Choroid plexus epithelial cell (primary cell): ENCODE measurements at regions not wholly inside any gene's neighbourhood (a gene's known extent, or its start where the extent isn't known, plus 50 kb on each side); places are given as distances from the start of the nearest gene placed in this dataset.
A peak's percentile ranks its signal among the peaks of the same experiment; 100 is the strongest.

Source experiments
- DNase-seq: peaks from one replicate; pipeline ENCODE4 v3.0.0-alpha.2; 2010; ENCODE audit warnings: low read depth
- H3K4me3 ChIP-seq: 2 replicates; pipeline ENCODE4 v1.5.1; 2011; ENCODE audit warnings: low read depth, mild to moderate bottlenecking, control low read depth, low read length, moderate library complexity
- CTCF ChIP-seq: conservative IDR thresholded peaks from 2 replicates; pipeline ENCODE4 v1.5.1; 2011; ENCODE audit warnings: low read depth, mild to moderate bottlenecking, control low read depth, inconsistent platforms, low read length, moderate library complexity

- no peak for TF ChIP-seq CTCF
Measured at GRCh38 chr6:117169064-117169665, 96.2 kb upstream of the VGLL2 start.

DNA sequence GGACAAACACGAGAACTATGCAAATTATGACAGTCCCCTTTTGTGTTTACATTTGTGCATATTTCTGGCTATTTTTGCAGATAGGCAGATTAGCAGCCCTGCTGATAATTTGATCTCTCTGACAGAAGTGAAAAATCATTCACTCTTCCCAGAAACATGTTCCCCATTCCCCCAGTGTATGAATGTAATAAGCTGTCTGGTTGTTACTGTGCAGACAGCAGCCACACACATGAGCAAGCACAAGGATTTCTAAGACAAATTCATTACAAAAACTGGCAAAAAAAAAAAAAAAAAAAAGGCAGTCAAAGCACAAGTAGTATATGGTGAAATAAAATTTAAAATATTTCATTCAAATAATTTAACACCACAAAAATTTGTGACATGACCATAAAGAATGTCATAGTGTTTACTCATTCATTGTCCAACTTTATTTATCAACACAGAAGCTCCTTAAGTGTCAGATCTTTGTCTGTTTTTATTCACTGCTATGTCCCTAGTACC, 95.5 kb upstream of the VGLL2 start:
- TF ChIP-seq CTCF: no peak
- no peak for DNase-seq
- no peak overlapping the region for H3K4me3 ChIP-seq

More at GRCh38 chr6:117169064-117169665, 96.2 kb upstream of the VGLL2 start:
- no peak overlapping the region for H3K4me3 ChIP-seq
- no peak for DNase-seq

- TF ChIP-seq CTCF: no peak
- DNase-seq: no peak
- no peak overlapping the region for H3K4me3 ChIP-seq
Measured at GRCh38 chr6:117174835-117175360, 90.5 kb upstream of the VGLL2 start.

GRCh38 chr6:117188627-117189201, 76.6 kb upstream of the VGLL2 start:
- peak; percentile 52 for TF ChIP-seq CTCF
- H3K4me3 ChIP-seq: no peak overlapping the region
- peak; percentile 12 for DNase-seq

DNA sequence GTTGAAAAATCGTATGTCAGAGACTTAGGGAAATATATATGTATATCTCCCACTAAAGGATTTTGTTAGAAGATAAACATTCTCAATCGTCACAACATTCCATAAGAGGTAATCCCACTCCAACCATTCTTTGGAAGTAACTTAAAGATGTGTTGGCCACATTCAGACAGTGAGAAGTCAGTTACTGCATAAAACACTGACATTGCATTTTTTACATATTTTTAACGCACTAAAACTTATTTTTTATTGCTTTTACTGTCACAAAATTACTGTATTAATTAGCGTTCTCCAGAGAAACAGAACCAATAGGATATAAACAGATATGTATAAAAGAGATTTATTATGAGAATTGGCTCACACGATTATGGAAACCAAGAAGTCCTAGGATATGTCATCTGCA, 74.3 kb upstream of the VGLL2 start:
- no peak for TF ChIP-seq CTCF
- H3K4me3 ChIP-seq: no peak overlapping the region
- DNase-seq: no peak

GRCh38 chr6:117191448-117191847, 73.9 kb upstream of the VGLL2 start:
- no peak overlapping the region for H3K4me3 ChIP-seq
- no peak for TF ChIP-seq CTCF

GRCh38 chr6:117194271-117194670, 71.1 kb upstream of the VGLL2 start:
- no peak for DNase-seq
- H3K4me3 ChIP-seq: no peak overlapping the region
- no peak for TF ChIP-seq CTCF

More at GRCh38 chr6:117191448-117191847, 73.9 kb upstream of the VGLL2 start:
- no peak for DNase-seq
